GM18951 (cell line): ENCODE measurements at regions not wholly inside any gene's neighbourhood (a gene's known extent, or its start where the extent isn't known, plus 50 kb on each side); places are given as distances from the start of the nearest gene placed in this dataset.

ENCODE experiments used
- POLR2A ChIP-seq: IDR thresholded peaks from 4 replicates; pipeline ENCODE4 v1.6.1; 2011; ENCODE audit warnings: mild to moderate bottlenecking; ENCODE audit not compliant: insufficient read length, insufficient read depth; ENCODE audit errors: extremely low read depth
- in situ Hi-C: fragments of 300-500 bp; cut with MboI; formaldehyde crosslinking; loops from one replicate; pipeline ENCODE4 v1.12.0; 2022; ENCODE audit warnings: low sequenced_read_pairs, mixed read lengths, inconsistent platforms; ENCODE audit not compliant: unreplicated experiment

GRCh38 chr2:30366199-30366691 lies 80.8 kb upstream of the LCLAT1 start:
- no peak for TF ChIP-seq POLR2A
- in situ Hi-C loops = no loop called here

GRCh38 chr2:30367232-30368070 lies 79.6 kb upstream of the LCLAT1 start:
- no peak for TF ChIP-seq POLR2A
- in situ Hi-C loops = no loop called here

GRCh38 chr2:30368258-30368657 lies 78.8 kb upstream of the LCLAT1 start:
- in situ Hi-C loops = no loop called here
- no peak for TF ChIP-seq POLR2A

GRCh38 chr2:30371028-30371689 lies 75.9 kb upstream of the LCLAT1 start:
- TF ChIP-seq POLR2A = no peak
- in situ Hi-C loops = no loop called here

GRCh38 chr2:30371772-30372373 lies 75.2 kb upstream of the LCLAT1 start:
- in situ Hi-C loops = no loop called here
- TF ChIP-seq POLR2A = no peak

GRCh38 chr2:30372826-30373225 lies 74.2 kb upstream of the LCLAT1 start:
- in situ Hi-C loops = no loop called here
- TF ChIP-seq POLR2A = no peak

GRCh38 chr2:30373881-30374302 lies 73.2 kb upstream of the LCLAT1 start:
- TF ChIP-seq POLR2A = no peak
- in situ Hi-C loops = no loop called here

GRCh38 chr2:30374380-30374779 lies 72.7 kb upstream of the LCLAT1 start:
- TF ChIP-seq POLR2A = no peak
- in situ Hi-C loops = no loop called here

- no peak for TF ChIP-seq POLR2A
- in situ Hi-C loops = loop anchor here (25.0 kb wide), 1 partner anchor 311 kb away; no protein-coding TSS in a partner anchor
These were observed 71.1 kb upstream of the LCLAT1 start for GRCh38 chr2:30375915-30376314.

GRCh38 chr2:30379481-30379880 lies 67.6 kb upstream of the LCLAT1 start:
- in situ Hi-C loops = loop anchor here (25.0 kb wide), 1 partner anchor 308 kb away; no protein-coding TSS in a partner anchor
- no peak for TF ChIP-seq POLR2A

- in situ Hi-C loops = loop anchor here (25.0 kb wide), 1 partner anchor 306 kb away; no protein-coding TSS in a partner anchor
These were observed 66.2 kb upstream of the LCLAT1 start for GRCh38 chr2:30380824-30381223.

GRCh38 chr2:30382162-30382783 lies 64.8 kb upstream of the LCLAT1 start:
- no peak for TF ChIP-seq POLR2A

More at GRCh38 chr2:30380824-30381223, 66.2 kb upstream of the LCLAT1 start:
- no peak for TF ChIP-seq POLR2A

GRCh38 chr2:30382995-30383394 lies 64.1 kb upstream of the LCLAT1 start:
- in situ Hi-C loops = loop anchor here (25.0 kb wide), 1 partner anchor 304 kb away; no protein-coding TSS in a partner anchor
- no peak for TF ChIP-seq POLR2A

More at GRCh38 chr2:30382162-30382783, 64.8 kb upstream of the LCLAT1 start:
- in situ Hi-C loops = loop anchor here (25.0 kb wide), 1 partner anchor 305 kb away; no protein-coding TSS in a partner anchor
